ENCODE measurements at regions not wholly inside any gene's neighbourhood (a gene's known extent, or its start where the extent isn't known, plus 50 kb on each side); places are given as distances from the start of the nearest gene placed in this dataset.

DNA sequence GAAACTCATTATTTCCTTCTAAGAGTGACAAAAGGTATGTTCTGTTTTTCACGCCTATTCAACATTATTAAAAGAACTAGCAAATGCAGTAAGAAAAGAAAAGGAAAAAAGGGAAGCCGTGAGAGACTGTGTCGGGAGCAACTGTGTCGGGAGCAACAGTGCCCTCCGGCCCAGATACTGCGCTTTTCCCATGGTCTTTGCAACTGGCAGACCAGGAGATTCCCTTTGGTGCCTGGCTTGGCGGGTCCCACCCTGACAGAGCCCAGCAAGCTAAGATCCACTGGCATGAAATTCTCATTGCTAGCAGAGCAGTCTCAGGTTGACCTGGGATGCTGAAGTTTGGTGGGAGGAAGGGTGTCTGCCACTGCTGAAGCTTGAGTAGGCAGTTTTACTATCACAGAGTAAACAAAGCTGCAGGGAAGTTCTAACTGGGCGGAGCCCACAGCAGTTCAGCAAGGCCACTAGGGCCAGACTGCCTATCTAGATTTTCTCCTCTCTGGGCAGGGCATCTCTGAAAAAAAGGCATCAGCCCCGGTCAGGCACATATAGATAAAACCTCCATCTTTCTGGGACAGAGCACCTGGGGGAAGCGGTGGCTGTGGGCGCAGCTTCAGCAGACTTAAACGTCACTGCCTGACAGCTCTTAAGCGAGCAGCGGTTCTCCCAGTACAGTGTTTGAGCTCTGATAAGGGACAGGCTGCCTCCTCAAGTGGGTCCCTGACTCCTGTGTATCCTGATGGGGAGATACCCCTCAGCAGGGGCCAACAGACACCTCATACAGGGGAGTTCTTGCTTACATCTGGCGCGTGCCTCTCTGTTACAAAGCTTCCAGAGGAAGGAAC, 1237.4 kb upstream of the CDH18 start:
- Histone ChIP-seq H3K4me1 (ENCODE audit: insufficient read depth, low read length) (no peaks in the 10 kb centered on the region), H3K27me3 (ENCODE audit: insufficient read depth, low read length) (no peaks in the 10 kb centered on the region), H3K4me3 (ENCODE audit: low read length) (no peak overlapping the region), H3K9me3 (ENCODE audit: low read depth, low read length) (no peaks in the 10 kb centered on the region)

DNA sequence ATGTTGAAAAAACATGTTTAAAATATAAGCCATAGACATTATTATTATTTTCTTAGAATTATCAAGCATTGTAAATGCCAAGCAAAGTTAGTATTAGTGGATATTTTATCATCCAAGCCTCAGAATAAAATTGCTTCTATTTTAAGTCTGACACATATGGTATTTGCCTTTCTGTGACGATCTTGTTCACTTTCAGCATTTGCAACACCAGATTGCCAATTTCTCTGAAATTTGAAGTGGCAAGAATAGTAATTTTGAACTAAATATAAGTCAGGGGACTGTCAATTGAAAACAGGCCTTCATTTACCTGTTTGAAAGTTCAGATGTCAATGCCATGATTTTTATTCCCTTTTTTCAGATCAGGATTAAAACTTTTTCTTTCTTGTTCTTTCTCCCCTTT, 1233.6 kb upstream of the CDH18 start:
- H3K27me3 ChIP-seq (ENCODE audit: insufficient read depth, low read length) = no peaks in the 10 kb centered on the region
- H3K9me3 ChIP-seq (ENCODE audit: low read depth, low read length) = no peaks in the 10 kb centered on the region
- H3K4me3 ChIP-seq (ENCODE audit: low read length) = no peak overlapping the region
- no peaks in the 10 kb centered on the region for H3K4me1 ChIP-seq (ENCODE audit: insufficient read depth, low read length)

DNA sequence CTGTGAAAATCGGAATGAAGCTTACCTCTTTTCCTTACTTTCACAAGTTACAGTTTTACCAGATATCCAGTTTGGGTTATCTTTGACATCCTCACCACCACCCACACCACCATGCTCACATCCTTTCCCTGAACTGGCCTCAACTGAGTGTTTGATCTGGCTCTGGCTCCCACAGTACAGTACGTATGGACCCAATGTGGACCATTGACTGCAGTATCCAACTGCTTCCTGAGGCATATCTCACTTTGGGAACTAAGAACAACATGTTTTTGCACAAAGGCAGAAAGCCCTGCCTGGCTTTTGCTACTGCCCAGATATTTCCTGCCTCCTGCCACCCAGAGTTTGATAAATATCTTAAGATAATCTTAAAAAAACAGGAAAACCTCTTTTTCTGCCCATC, 1232.0 kb upstream of the CDH18 start:
- no peaks in the 10 kb centered on the region for H3K4me1 ChIP-seq (ENCODE audit: insufficient read depth, low read length)
- no peaks in the 10 kb centered on the region for H3K27me3 ChIP-seq (ENCODE audit: insufficient read depth, low read length)
- H3K4me3 ChIP-seq (ENCODE audit: low read length) = no peak overlapping the region
- no peaks in the 10 kb centered on the region for H3K9me3 ChIP-seq (ENCODE audit: low read depth, low read length)

DNA sequence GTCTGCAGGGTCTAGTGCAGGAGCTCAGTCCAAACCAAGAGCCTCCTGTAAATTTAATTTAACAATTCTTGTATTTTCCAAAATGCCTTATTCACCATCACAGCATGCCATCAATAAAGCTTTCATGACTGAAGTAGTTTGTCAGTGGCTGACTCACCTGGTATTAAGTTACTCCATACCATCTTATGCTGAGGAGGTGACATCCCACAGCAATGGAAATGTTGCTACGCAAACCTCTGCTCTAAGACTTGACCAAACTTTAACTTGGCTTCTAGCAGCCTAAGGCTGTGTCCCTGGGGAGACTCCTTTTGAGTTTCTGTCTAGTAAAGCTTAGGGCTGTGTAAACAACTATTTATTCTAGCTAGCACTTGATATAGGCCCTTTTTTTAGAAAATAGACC, 1231.3 kb upstream of the CDH18 start:
- Histone ChIP-seq H3K9me3 (ENCODE audit: low read depth, low read length) (no peaks in the 10 kb centered on the region), H3K4me3 (ENCODE audit: low read length) (no peak overlapping the region), H3K27me3 (ENCODE audit: insufficient read depth, low read length) (no peaks in the 10 kb centered on the region), H3K4me1 (ENCODE audit: insufficient read depth, low read length) (no peaks in the 10 kb centered on the region)

DNA sequence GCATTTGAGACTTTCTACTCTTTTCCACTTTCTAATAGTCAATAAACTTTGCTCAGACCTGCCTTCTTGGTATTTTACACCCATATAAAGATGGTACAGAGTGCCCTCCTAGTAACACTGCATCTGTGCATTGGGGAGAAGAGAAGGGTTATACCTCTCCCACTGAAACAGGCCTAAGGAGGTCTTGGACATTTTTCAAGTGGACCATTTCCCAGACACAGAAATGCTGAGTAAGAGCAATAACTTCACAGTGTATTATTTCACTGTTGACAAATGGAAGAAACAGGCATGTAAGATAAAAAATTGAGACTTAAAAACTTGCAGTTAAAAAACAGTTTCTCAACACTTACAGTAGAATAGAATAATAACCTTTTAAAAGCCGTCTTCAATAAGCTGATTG, 1224.0 kb upstream of the CDH18 start:
- H3K4me3 ChIP-seq (ENCODE audit: low read length) = no peak overlapping the region
- no peaks in the 10 kb centered on the region for H3K4me1 ChIP-seq (ENCODE audit: insufficient read depth, low read length)
- no peaks in the 10 kb centered on the region for H3K27me3 ChIP-seq (ENCODE audit: insufficient read depth, low read length)
- H3K9me3 ChIP-seq (ENCODE audit: low read depth, low read length) = no peaks in the 10 kb centered on the region

DNA sequence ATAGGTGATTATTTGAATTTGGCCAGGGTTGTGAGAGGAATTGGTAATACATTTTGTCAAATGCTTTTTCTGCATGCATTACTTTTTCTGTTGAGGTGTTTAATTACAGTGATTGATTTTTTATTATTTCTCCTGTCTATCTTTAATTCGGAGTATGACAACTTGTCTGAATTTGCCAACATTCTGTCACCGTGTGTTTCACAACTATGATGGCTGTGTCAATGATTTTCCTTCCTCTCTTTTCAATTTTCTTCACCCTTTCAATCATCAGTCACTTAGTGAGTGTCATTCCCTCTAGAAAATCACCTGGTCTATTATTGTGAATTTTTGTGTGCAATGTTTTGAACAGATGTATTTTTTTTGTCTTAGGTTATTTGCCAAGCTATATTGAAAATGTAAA, 1221.4 kb upstream of the CDH18 start:
- Histone ChIP-seq H3K4me1 (ENCODE audit: insufficient read depth, low read length) (no peaks in the 10 kb centered on the region), H3K4me3 (ENCODE audit: low read length) (no peak overlapping the region), H3K27me3 (ENCODE audit: insufficient read depth, low read length) (no peaks in the 10 kb centered on the region), H3K9me3 (ENCODE audit: low read depth, low read length) (no peaks in the 10 kb centered on the region)

DNA sequence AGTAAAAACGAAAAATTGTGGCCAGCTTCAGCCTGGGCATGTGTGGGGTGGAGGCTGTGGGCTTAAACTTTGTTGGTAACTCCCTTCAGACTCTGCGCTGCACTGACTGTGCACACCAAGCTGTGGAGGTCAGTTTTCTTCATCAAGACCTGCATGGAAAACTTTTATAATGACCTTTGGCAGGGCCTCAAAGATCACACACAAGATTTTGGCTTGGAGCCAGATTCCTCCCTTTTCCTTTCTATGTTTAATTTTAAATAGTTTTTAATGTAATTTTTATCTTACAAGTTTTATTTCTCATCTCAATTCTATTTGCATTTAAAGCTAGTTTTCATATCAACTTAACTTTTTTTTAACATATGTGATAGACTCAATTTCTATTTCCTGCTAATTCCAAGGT, 1211.1 kb upstream of the CDH18 start:
- no peaks in the 10 kb centered on the region for H3K27me3 ChIP-seq (ENCODE audit: insufficient read depth, low read length)
- H3K9me3 ChIP-seq (ENCODE audit: low read depth, low read length) = no peaks in the 10 kb centered on the region
- no peak overlapping the region for H3K4me3 ChIP-seq (ENCODE audit: low read length)
- H3K4me1 ChIP-seq (ENCODE audit: insufficient read depth, low read length) = no peaks in the 10 kb centered on the region

DNA sequence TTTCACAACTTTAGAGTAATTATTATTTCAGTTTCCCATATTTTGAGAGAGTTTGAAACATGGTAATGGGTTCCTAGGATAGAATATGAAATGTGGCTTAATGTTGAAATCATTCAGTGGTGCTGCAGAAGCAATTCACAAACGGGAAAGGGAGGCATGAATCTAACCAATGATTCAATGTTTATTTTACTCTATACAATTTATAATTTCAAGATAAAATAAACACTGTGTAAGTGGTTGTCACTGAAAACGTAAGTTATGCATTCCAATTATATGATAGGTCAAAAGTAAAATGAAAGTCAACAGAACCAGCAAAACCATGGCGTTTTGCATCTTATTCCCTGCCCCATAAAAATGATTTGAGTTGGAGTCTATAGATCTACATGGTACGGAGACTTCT, 1207.1 kb upstream of the CDH18 start:
- no peaks in the 10 kb centered on the region for H3K4me1 ChIP-seq (ENCODE audit: insufficient read depth, low read length)
- H3K9me3 ChIP-seq (ENCODE audit: low read depth, low read length) = no peaks in the 10 kb centered on the region
- no peak overlapping the region for H3K4me3 ChIP-seq (ENCODE audit: low read length)
- no peaks in the 10 kb centered on the region for H3K27me3 ChIP-seq (ENCODE audit: insufficient read depth, low read length)

DNA sequence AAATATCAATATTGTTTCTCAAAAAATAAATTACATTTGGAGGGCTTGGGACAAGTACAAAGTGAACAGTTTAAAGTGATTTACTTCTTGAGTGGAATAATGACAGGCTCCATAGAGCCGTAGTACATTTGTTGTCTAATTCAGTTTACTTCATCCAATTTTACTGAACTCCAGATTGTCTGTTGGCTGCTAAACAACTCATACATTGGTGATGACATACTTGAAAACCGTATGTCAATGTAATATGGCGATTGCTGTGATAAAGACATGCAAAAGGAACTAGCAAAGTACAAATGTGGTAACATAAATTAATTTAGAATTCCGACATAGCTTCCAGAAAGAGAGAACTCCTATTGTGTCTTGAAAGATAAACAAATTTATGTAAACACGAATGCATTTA, 1197.5 kb upstream of the CDH18 start:
- Histone ChIP-seq H3K27me3 (ENCODE audit: insufficient read depth, low read length) (no peaks in the 10 kb centered on the region), H3K4me1 (ENCODE audit: insufficient read depth, low read length) (no peaks in the 10 kb centered on the region)

DNA sequence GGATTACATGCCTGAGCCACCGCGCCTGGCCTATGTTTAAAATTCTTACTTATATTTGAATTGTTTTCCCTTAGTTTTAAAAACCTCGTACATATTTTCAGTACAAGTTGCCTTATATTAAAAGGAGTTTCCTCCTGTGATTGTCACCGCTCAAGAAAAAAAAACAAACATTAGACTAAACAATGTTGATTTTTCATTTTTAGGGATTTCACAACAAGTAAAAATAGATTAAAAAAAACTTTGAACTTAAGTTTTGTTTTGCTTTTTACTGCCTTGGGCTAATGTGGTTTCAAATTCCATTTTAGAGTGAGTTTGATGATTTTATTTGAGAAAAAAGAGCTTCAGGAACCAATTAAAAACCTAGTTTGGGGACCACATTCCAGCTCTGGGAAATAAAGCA, 1196.6 kb upstream of the CDH18 start:
- H3K4me3 ChIP-seq (ENCODE audit: low read length) = no peak overlapping the region
- H3K27me3 ChIP-seq (ENCODE audit: insufficient read depth, low read length) = no peaks in the 10 kb centered on the region
- no peaks in the 10 kb centered on the region for H3K9me3 ChIP-seq (ENCODE audit: low read depth, low read length)
- no peaks in the 10 kb centered on the region for H3K4me1 ChIP-seq (ENCODE audit: insufficient read depth, low read length)

More for the DNA sequence above, 1197.5 kb upstream of the CDH18 start:
- Histone ChIP-seq H3K9me3 (ENCODE audit: low read depth, low read length) (no peaks in the 10 kb centered on the region), H3K4me3 (ENCODE audit: low read length) (no peak overlapping the region)

DNA sequence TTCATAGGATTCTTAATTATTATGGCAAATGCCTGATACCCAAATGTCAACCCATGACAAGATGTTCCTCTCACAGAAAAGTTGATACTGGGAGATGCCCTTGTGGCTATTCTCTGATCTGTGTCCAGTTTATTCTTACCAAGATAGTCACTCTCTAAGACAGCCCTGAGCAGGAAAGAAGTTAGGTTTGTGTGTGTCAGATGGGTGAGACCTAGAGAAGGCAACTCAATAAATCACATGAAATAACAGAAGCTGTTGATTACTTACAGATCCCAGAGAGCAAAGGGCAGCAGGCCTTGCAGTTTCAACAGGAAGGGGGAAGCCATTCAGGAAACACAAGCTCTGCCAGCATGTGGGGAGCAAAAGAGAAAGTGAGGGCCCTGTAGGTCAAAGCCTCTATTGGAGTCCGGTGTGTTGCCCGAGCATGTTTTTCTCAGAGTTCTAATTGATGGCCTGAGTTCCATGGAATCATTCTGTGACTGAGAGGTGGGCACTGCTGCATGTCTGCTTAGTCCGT, 1193.7 kb upstream of the CDH18 start:
- no peaks in the 10 kb centered on the region for H3K27me3 ChIP-seq (ENCODE audit: insufficient read depth, low read length)
- no peak overlapping the region for H3K4me3 ChIP-seq (ENCODE audit: low read length)
- H3K9me3 ChIP-seq (ENCODE audit: low read depth, low read length) = no peaks in the 10 kb centered on the region
- no peaks in the 10 kb centered on the region for H3K4me1 ChIP-seq (ENCODE audit: insufficient read depth, low read length)

DNA sequence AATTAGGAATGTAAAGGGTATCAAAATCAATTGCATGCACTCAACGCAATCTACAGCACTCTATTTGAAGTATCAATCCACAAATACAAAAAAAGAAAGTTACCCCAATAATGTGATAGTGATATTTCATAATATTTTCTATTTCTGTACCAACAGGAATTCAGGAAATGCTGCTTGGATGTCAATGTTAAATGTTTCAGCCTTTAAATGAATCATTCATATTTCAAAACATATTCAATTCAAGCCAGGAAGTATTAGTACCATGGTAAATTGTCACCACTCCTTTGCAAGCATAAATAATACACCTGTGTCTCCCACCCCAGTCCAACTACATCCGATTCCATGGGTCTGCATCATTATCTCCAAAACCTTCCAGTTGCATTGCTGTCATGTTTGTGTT, 1185.5 kb upstream of the CDH18 start:
- Histone ChIP-seq H3K4me3 (ENCODE audit: low read length) (no peak overlapping the region), H3K27me3 (ENCODE audit: insufficient read depth, low read length) (no peaks in the 10 kb centered on the region), H3K4me1 (ENCODE audit: insufficient read depth, low read length) (no peaks in the 10 kb centered on the region), H3K9me3 (ENCODE audit: low read depth, low read length) (no peaks in the 10 kb centered on the region)

DNA sequence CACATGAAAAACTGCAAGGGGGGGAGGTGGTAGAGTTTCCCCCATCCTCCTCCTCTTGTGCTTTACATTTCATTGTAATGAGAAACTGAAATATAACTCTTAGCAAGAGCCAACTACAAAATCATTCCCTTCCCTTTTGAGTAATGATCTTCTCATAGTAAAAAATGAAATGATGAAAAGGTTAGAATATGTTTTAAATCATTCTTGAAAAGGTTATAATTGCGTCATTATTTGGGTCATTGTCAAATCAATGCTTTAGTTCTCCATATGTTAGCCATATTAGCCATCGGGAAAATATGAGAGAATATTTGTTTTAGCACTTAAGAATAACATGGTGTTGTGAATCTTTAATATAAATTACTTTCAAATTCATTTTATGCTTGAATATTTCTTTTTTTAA, 1185.0 kb upstream of the CDH18 start:
- H3K4me1 ChIP-seq (ENCODE audit: insufficient read depth, low read length) = no peaks in the 10 kb centered on the region
- H3K9me3 ChIP-seq (ENCODE audit: low read depth, low read length) = no peaks in the 10 kb centered on the region
- no peak overlapping the region for H3K4me3 ChIP-seq (ENCODE audit: low read length)
- no peaks in the 10 kb centered on the region for H3K27me3 ChIP-seq (ENCODE audit: insufficient read depth, low read length)

DNA sequence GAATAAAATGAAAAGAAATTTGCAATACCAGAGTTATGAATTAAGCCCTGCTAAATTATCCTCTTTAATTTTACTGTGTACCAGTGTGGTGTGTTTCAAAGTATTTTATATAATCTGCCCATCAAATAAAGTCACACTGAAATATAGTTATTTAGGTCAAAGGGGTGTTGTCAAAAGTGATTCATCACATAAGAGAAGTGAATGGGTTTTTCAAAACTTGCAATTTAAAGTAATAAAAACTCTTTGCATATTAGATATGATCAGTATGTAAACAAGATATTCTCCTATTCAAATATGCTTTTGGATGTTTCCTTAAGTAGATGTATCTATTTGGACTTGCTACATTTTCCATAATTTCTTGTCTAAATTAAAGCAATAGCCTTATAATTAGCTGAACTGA, 1183.0 kb upstream of the CDH18 start:
- H3K4me1 ChIP-seq (ENCODE audit: insufficient read depth, low read length) = no peaks in the 10 kb centered on the region
- no peaks in the 10 kb centered on the region for H3K9me3 ChIP-seq (ENCODE audit: low read depth, low read length)
- H3K27me3 ChIP-seq (ENCODE audit: insufficient read depth, low read length) = no peaks in the 10 kb centered on the region
- H3K4me3 ChIP-seq (ENCODE audit: low read length) = no peak overlapping the region

DNA sequence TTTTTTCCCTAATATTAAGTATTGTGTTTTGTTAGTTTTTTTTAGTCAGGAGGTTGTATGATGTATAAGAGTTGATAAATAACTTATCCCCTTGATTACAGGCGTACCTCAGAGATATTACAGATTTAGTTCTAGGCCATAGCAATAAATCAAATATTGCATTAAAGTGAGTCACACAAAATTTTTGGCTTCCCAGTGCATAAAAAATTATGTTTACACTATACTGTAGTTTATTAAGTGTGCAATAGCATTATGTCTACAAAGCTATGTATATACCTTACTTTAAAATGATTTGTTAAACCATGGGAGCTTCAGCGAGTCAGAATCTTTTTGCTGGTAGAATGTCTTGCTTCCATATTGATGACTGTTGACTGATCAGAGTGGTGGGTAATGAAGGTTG, 1180.6 kb upstream of the CDH18 start:
- Histone ChIP-seq H3K4me3 (ENCODE audit: low read length) (no peak overlapping the region), H3K9me3 (ENCODE audit: low read depth, low read length) (no peaks in the 10 kb centered on the region), H3K4me1 (ENCODE audit: insufficient read depth, low read length) (no peaks in the 10 kb centered on the region)

DNA sequence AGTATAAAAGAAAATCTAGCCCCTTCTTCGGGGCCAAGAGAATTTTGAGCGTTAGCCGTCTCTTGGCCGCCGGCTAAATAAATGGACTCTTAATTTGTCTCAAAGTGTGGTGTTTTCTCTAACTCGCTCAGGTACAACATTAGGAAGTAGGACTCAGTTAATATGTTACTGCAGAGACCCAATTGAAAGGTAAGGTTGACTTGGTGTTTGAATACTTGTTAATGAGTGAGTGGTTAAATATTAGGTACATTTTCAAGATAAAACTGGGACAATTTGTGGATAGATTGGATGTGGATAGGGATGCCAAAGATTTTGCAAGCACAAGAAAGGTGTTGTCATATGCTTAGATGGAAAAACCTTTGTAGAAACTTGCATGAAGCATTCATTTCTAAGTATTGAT, 1177.3 kb upstream of the CDH18 start:
- H3K4me3 ChIP-seq (ENCODE audit: low read length) = no peak overlapping the region

More for the DNA sequence above, 1180.6 kb upstream of the CDH18 start:
- no peaks in the 10 kb centered on the region for H3K27me3 ChIP-seq (ENCODE audit: insufficient read depth, low read length)

More for the DNA sequence above, 1177.3 kb upstream of the CDH18 start:
- no peaks in the 10 kb centered on the region for H3K4me1 ChIP-seq (ENCODE audit: insufficient read depth, low read length)
- no peaks in the 10 kb centered on the region for H3K27me3 ChIP-seq (ENCODE audit: insufficient read depth, low read length)
- no peaks in the 10 kb centered on the region for H3K9me3 ChIP-seq (ENCODE audit: low read depth, low read length)

Measured in mononuclear cell (primary cell).